ENCODE measurements at regions not wholly inside any gene's neighbourhood (a gene's known extent, or its start where the extent isn't known, plus 50 kb on each side); places are given as distances from the start of the nearest gene placed in this dataset.

GRCh38 chr2:52390651-52391050, 1358.7 kb upstream of the NRXN1 start:
- H3K4me3 ChIP-seq (ENCODE audit: low read depth, poor library complexity, severe bottlenecking), result no peak overlapping the region
- no peak for DNase-seq (ENCODE audit: low spot score in 2 of 2)
- intact Hi-C loops (cut with DNase I; ENCODE audit: low total_unique reads), result no loop called here
- TF ChIP-seq CTCF (IDR thresholded peaks at IDR 0.05) (no peak), POLR2A (IDR thresholded peaks at IDR 0.05) (no peak)

- intact Hi-C loops (cut with DNase I; ENCODE audit: low total_unique reads), result loop anchor here (5.0 kb wide), 1 partner anchor 69 kb away; no protein-coding TSS in a partner anchor
- no peak for DNase-seq (ENCODE audit: low spot score in 2 of 2)
- TF ChIP-seq CTCF (IDR thresholded peaks at IDR 0.05) (no peak), POLR2A (IDR thresholded peaks at IDR 0.05) (no peak)
- WGBS, 2 donors, result 69 to 78% methylated on average over 5 of the region's 5 CpGs
- no peak overlapping the region for H3K4me3 ChIP-seq (ENCODE audit: low read depth, poor library complexity, severe bottlenecking)
Measured at GRCh38 chr2:52387937-52388590, 1356.1 kb upstream of the NRXN1 start.

DNA sequence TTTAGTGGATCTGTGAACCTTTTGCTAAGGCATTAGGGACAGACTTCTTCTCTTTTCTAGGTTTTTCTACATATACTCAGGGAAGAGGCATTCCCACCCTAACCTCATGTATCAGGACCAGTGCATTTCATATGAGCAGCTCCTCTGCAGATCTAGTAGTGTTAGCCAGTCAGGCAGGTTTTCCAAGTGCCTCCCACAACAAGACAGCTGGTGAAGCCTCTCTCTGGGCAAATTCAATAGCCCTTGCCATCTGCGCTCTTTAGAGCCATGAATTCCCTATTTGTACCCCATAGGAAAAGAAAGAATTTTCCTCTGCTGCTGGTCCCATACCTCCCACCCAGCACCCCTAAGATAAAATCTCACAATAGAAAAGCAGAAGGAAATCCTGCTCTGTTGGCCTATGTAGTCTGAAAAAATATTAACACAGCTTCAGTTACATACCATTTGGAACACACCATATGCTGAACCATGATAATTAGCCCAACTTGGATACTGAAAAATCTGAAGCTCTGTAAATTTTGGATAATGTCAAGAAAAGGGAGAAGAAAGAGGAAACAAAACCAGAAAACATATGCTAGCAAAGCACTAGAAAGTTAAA, 1354.6 kb upstream of the NRXN1 start:
- TF ChIP-seq POLR2A (IDR thresholded peaks at IDR 0.05) (no peak), CTCF (IDR thresholded peaks at IDR 0.05) (no peak)
- DNase-seq (ENCODE audit: low spot score in 2 of 2), result no peak
- H3K4me3 ChIP-seq (ENCODE audit: low read depth, poor library complexity, severe bottlenecking), result no peak overlapping the region
- intact Hi-C loops (cut with DNase I; ENCODE audit: low total_unique reads), result loop anchor here (5.0 kb wide), 1 partner anchor 71 kb away; no protein-coding TSS in a partner anchor
- 96 to 97% methylated on average over 1 of the region's 1 CpG for WGBS, 2 donors

GRCh38 chr2:52383541-52383940, 1351.6 kb upstream of the NRXN1 start:
- intact Hi-C loops (cut with DNase I; ENCODE audit: low total_unique reads), result no loop called here
- H3K4me3 ChIP-seq (ENCODE audit: low read depth, poor library complexity, severe bottlenecking), result no peak overlapping the region
- TF ChIP-seq CTCF (IDR thresholded peaks at IDR 0.05) (no peak), POLR2A (IDR thresholded peaks at IDR 0.05) (no peak)
- DNase-seq (ENCODE audit: low spot score in 2 of 2), result no peak
- WGBS, 2 donors, result 89 to 91% methylated on average over 2 of the region's 2 CpGs

DNA sequence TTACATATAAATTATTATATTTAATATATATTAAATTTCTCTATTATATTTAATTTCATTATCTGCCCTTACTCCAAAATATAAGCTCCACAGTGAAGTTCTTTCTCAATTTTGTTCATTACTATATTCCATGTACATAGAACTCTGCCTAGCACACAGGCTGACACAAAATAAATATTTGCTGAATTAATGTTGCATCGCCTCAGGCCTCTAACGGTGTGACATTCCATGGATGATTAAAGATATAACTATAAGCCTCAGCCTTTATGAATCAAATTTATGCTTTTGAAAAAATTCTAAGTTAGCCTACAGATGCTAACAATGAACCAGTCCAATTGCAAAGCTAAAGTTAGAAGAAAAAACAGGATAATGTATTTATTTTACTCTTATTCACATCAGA, 1337.2 kb upstream of the NRXN1 start:
- H3K4me3 ChIP-seq (ENCODE audit: low read depth, poor library complexity, severe bottlenecking), result no peak overlapping the region
- intact Hi-C loops (cut with DNase I; ENCODE audit: low total_unique reads), result no loop called here
- no peak for DNase-seq (ENCODE audit: low spot score in 2 of 2)
- TF ChIP-seq CTCF (IDR thresholded peaks at IDR 0.05) (no peak), POLR2A (IDR thresholded peaks at IDR 0.05) (no peak)
- 38 to 57% methylated on average over 2 of the region's 2 CpGs for WGBS, 2 donors

DNA sequence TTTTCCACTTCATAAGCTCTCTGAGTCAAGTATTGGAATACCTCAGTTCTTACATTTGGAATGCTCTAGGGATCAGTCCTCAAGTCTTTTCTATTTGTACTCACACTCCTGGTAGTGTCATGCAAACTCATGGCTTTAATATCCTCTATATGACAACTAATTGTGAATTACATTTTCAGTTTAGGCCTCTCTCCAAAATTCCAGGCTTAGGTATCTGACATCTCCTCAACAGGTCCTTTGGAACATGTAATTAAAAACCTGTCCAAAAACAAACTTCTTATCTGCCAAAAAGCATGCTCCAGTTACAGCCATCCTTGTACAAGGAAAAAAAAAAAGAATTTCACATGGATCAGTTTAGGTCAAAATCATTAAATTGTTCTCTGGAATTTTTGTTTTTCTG, 1336.2 kb upstream of the NRXN1 start:
- DNase-seq (ENCODE audit: low spot score in 2 of 2), result no peak
- intact Hi-C loops (cut with DNase I; ENCODE audit: low total_unique reads), result no loop called here
- no peak overlapping the region for H3K4me3 ChIP-seq (ENCODE audit: low read depth, poor library complexity, severe bottlenecking)
- TF ChIP-seq POLR2A (IDR thresholded peaks at IDR 0.05) (no peak), CTCF (IDR thresholded peaks at IDR 0.05) (no peak)

Measured in lower leg skin (tissue), 4 donors.